LNCaP clone FGC (cell line): ENCODE measurements at regions not wholly inside any gene's neighbourhood (a gene's known extent, or its start where the extent isn't known, plus 50 kb on each side); places are given as distances from the start of the nearest gene placed in this dataset.

Experiments
- DNase-seq: peaks from one replicate; pipeline ENCODE4 v3.0.0-alpha.2; 2011; ENCODE audit warnings: low read depth
- H3K4me3 ChIP-seq: 2 replicates; pipeline ENCODE4 v1.5.1; 2011; ENCODE audit warnings: mild to moderate bottlenecking, low read depth, low read length, control low read depth
- TF ChIP-seq, protein P1 (sequence below): IDR thresholded peaks from 2 replicates; pipeline ENCODE4 v1.5.1; 2012; ENCODE audit warnings: mild to moderate bottlenecking; ENCODE audit not compliant: control insufficient read depth, insufficient read depth; ENCODE audit errors: extremely low read depth

DNA sequence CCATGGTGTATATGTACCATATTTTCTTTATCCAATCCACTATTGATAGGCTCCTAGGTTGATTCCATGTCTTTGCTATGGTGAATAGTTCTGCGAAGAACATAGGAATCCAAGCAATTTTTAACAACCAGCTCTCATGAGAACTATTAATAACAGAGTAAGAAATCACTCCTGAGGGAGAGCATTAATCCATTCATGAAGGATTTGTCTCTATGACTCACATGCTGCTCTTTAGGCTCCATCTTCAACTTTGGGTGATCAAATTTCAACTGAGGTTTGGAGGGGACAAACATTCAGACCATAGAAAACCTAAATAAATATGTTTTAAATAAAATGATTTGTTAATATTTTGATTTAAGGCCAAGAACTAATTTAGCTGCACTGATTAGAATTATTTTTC is 147.4 kb downstream of the NSUN3 start:
- TF ChIP-seq, protein P1, sequence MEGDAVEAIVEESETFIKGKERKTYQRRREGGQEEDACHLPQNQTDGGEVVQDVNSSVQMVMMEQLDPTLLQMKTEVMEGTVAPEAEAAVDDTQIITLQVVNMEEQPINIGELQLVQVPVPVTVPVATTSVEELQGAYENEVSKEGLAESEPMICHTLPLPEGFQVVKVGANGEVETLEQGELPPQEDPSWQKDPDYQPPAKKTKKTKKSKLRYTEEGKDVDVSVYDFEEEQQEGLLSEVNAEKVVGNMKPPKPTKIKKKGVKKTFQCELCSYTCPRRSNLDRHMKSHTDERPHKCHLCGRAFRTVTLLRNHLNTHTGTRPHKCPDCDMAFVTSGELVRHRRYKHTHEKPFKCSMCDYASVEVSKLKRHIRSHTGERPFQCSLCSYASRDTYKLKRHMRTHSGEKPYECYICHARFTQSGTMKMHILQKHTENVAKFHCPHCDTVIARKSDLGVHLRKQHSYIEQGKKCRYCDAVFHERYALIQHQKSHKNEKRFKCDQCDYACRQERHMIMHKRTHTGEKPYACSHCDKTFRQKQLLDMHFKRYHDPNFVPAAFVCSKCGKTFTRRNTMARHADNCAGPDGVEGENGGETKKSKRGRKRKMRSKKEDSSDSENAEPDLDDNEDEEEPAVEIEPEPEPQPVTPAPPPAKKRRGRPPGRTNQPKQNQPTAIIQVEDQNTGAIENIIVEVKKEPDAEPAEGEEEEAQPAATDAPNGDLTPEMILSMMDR, result no peak
- no peak for DNase-seq
- H3K4me3 ChIP-seq, result no peak overlapping the region

DNA sequence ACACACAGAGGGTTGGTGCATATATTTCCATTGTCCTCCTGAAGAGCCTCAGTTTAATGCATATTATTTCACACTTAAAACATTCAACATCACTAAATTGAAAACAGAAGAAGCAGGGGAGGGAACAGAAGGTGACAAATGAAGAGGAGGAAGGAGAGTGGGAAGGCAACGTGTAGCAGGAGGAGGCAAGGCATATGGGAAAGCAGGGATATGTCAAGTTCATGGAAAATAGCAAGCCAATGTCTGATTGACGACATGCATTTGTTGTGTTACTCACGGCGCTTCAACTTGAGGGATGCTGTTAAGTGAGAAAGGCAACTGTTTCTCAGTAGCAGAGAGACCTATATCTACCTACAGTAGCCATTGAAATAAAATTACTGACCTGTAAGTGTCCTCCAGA is 154.5 kb downstream of the NSUN3 start:
- no peak overlapping the region for H3K4me3 ChIP-seq
- no peak for DNase-seq
- TF ChIP-seq, protein P1, result no peak

DNA sequence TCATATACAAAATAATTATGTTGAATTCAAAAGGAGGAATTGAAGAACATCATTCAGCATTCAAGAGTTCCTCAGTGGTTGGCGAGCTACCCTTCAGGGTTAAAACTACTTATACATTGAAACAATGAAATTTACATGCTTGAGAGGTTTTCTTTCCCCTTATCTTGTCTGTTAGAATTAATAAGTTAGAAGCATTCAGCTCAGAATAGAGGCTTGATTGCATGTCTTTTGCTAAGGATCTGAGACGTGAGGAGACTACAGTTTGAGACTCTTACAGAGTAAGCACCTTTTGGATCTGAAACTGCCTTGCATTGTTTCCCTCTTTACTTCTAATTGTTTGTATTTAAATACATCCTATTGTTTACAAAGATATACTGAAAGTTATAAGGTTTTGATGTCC is 157.6 kb downstream of the NSUN3 start:
- H3K4me3 ChIP-seq, result no peak overlapping the region
- no peak for DNase-seq
- TF ChIP-seq, protein P1, result no peak

DNA sequence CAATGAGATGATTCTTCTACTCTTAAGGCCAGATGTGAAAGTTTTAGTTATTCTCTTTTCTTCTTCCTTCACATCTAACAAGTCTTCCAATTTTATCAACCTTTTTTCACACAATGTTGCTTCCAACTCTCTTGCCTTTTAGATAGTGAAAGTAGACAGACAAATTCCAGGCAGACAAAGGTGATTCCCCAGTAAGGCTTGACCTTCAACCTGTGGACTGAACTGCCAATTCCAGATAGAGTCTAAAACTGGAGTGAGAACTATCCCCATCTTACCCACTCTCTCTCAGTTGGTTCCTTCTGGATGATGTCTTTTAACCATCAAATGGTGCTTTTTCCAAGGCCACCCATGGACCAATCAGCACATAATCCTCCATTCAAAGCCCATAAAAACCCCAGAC is 159.0 kb downstream of the NSUN3 start:
- no peak for DNase-seq
- TF ChIP-seq, protein P1, result no peak
- no peak overlapping the region for H3K4me3 ChIP-seq

DNA sequence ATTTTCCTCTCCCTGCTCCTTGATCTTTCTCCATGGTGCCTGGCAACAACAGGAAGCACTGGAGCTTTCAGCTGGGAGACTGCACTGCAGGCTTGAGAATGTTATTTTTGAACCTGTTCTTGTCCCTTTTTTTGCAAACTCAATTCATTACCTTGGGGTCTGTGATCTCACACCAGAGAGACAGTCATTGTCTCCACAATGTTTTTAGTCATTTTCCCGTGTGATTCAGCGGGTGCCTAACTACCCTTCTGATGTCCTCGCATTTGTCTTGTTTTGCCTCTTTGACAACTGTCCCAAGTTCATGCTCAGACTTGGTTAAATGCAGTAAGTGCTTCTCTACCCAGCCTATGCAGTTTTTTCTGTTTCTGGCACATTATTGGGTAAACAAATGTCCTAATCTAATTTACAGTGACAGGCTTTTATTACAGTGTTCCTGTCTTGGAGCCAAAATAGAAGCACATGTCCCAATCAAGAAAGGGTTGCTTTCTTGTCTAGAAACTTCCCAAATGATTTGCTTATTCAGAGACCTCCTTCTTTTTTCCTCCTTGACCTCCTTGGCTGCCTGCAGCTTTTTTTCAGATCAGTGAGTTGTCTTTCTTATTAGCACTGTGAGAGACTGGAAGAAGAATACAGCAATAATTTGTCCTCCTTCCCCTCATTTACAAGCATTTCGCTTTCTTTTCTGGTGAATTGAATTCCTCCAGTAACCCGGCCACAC is 162.4 kb downstream of the NSUN3 start:
- TF ChIP-seq, protein P1, result no peak
- H3K4me3 ChIP-seq, result no peak overlapping the region
- peak; percentile 50 for DNase-seq

DNA sequence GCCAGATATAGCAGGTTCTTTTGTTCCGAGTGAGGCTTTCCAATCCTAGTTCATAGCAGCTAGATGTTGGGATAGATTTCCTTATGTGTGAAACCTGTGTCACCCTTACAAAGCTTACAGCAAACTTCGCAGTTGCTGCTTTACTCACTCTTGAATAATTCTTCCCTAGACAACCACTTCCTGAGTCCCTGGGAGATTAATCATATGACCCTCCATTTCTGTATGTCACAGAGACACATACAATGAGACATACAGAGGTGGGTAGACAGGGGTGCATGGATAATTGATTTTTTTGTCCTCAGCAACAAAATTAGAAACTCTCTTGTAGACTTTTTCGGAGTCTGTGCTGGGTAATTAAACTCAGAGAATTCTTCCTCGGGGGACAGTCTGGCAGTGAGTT is 163.2 kb downstream of the NSUN3 start:
- TF ChIP-seq, protein P1, result no peak
- no peak for DNase-seq
- H3K4me3 ChIP-seq, result no peak overlapping the region

DNA sequence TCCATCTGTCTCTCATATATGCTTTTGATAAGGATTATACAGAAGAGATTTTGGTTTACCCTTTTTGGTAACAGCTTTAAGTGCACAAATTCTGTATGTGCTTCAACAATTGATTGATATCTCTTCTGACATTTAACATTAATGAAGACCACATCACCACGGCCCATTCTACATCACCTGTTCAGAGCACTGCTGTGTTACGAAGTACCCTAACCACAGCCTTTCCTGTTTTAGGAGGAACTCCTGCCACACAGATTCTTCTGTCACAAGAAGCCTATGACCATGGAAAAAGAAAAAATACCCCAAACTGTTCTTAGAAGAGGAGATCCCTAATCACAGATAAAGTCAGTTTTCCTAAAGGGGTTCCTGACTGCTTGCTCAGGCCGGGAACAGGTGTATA is 170.1 kb downstream of the NSUN3 start:
- TF ChIP-seq, protein P1, result no peak
- DNase-seq, result no peak
- no peak overlapping the region for H3K4me3 ChIP-seq
